Left cardiac atrium (tissue), 4 donors: ENCODE measurements at regions not wholly inside any gene's neighbourhood (a gene's known extent, or its start where the extent isn't known, plus 50 kb on each side); places are given as distances from the start of the nearest gene placed in this dataset.

ENCODE experiments used
- ATAC-seq, 2 donors: fragments of 200-7000 bp; cut with Tn5 transposase; one replicate each; pipeline ENCODE4 v1.9.1; 2020; ENCODE audit warnings: mild to moderate bottlenecking in 2 of 2, moderate library complexity in 2 of 2
- DNase-seq: peaks from one replicate; pipeline ENCODE4 v3.0.0-alpha.2; 2020
- intact Hi-C, 2 donors: fragments of 100-400 bp; cut with DNase I; formaldehyde crosslinking; loops; one replicate each; pipeline versions ENCODE4 v1.14.1 to v1.15.1; 2022 to 2023
- donor health status: DM: no; HTN: yes; CAD: no.
- donor health status: DM: no; HTN: yes; CAD: no; lungs with severe emphysema.
- donor health status: DM: yes; HTN: yes; CAD: no.
- donor health status: Dilated cardiomyopathy.

GRCh38 chr3:104614564-104614963 is 752.1 kb upstream of the ALCAM start:
- intact Hi-C loops, result no loop called here
- DNase-seq (no peak), ATAC-seq (no peak)

- intact Hi-C loops, result loop anchor here in 1 of 2 donors (5.0 kb wide), 1 partner anchor 739 kb away; the partner anchor contains the start of gene ALCAM
- ATAC-seq (peak in 1 of 2 donors; percentile 65), DNase-seq (no peak)
Observed at GRCh38 chr3:104628185-104628789, 738.4 kb upstream of the ALCAM start.

- no peak for ATAC-seq
- intact Hi-C loops, result loop anchor here in 1 of 2 donors (5.0 kb wide), 1 partner anchor 738 kb away; the partner anchor contains the start of gene ALCAM
Observed at GRCh38 chr3:104629038-104629437, 737.7 kb upstream of the ALCAM start.

GRCh38 chr3:104631254-104631653 is 735.5 kb upstream of the ALCAM start:
- intact Hi-C loops, result no loop called here
- ATAC-seq (no peak), DNase-seq (no peak)

More at GRCh38 chr3:104629038-104629437, 737.7 kb upstream of the ALCAM start:
- DNase-seq, result no peak

- ATAC-seq, result no peak
- intact Hi-C loops, result no loop called here
Observed at GRCh38 chr3:104632521-104632920, 734.2 kb upstream of the ALCAM start.

GRCh38 chr3:104632947-104633346 is 733.8 kb upstream of the ALCAM start:
- ATAC-seq (no peak), DNase-seq (no peak)
- intact Hi-C loops, result no loop called here

More at GRCh38 chr3:104632521-104632920, 734.2 kb upstream of the ALCAM start:
- DNase-seq, result no peak

- ATAC-seq, result no peak
- no peak for DNase-seq
- intact Hi-C loops, result no loop called here
Observed at GRCh38 chr3:104635872-104636580, 730.7 kb upstream of the ALCAM start.

- DNase-seq, result no peak
- no peak for ATAC-seq
- intact Hi-C loops, result no loop called here
Observed at GRCh38 chr3:104642827-104643226, 723.9 kb upstream of the ALCAM start.

GRCh38 chr3:104646196-104646595 is 720.5 kb upstream of the ALCAM start:
- DNase-seq (no peak), ATAC-seq (no peak)
- intact Hi-C loops, result no loop called here

GRCh38 chr3:104648823-104649222 is 717.9 kb upstream of the ALCAM start:
- ATAC-seq (no peak), DNase-seq (no peak)
- intact Hi-C loops, result no loop called here

- no peak for DNase-seq
- ATAC-seq, result no peak
- intact Hi-C loops, result no loop called here
Observed at GRCh38 chr3:104669083-104669482, 697.6 kb upstream of the ALCAM start.

GRCh38 chr3:104672331-104672730 is 694.4 kb upstream of the ALCAM start:
- DNase-seq, result no peak
- ATAC-seq, result no peak
- intact Hi-C loops, result no loop called here

- ATAC-seq, result no peak
- intact Hi-C loops, result no loop called here
- no peak for DNase-seq
Observed at GRCh38 chr3:104673981-104674380, 692.7 kb upstream of the ALCAM start.

- DNase-seq (no peak), ATAC-seq (no peak)
- intact Hi-C loops, result no loop called here
Observed at GRCh38 chr3:104676241-104676640, 690.5 kb upstream of the ALCAM start.

GRCh38 chr3:104677932-104678331 is 688.8 kb upstream of the ALCAM start:
- intact Hi-C loops, result no loop called here
- DNase-seq, result no peak
- ATAC-seq, result no peak

GRCh38 chr3:104685492-104685891 is 681.2 kb upstream of the ALCAM start:
- intact Hi-C loops, result no loop called here
- ATAC-seq (no peak), DNase-seq (no peak)

GRCh38 chr3:104687362-104687761 is 679.3 kb upstream of the ALCAM start:
- intact Hi-C loops, result no loop called here
- no peak for ATAC-seq
- no peak for DNase-seq

GRCh38 chr3:104696470-104696869 is 670.2 kb upstream of the ALCAM start:
- DNase-seq (no peak), ATAC-seq (no peak)
- intact Hi-C loops, result no loop called here

GRCh38 chr3:104711406-104711805 is 655.3 kb upstream of the ALCAM start:
- no peak for ATAC-seq
- intact Hi-C loops, result no loop called here

GRCh38 chr3:104715972-104716371 is 650.7 kb upstream of the ALCAM start:
- intact Hi-C loops, result no loop called here
- ATAC-seq (no peak), DNase-seq (no peak)

More at GRCh38 chr3:104711406-104711805, 655.3 kb upstream of the ALCAM start:
- DNase-seq, result no peak

- intact Hi-C loops, result no loop called here
- ATAC-seq (no peak), DNase-seq (no peak)
Observed at GRCh38 chr3:104717828-104718196, 648.9 kb upstream of the ALCAM start.
